ENCODE measurements at regions not wholly inside any gene's neighbourhood (a gene's known extent, or its start where the extent isn't known, plus 50 kb on each side); places are given as distances from the start of the nearest gene placed in this dataset.

- POLR2A ChIA-PET: no interaction called here
- H3K36me3 ChIP-seq (ENCODE audit: control insufficient read depth in 2 of 3, insufficient read depth in 3 of 3, low read length in 3 of 3): no peaks in the 10 kb centered on the region
- CTCF ChIA-PET: no interaction called here
- intact Hi-C loops (cut with micrococcal nuclease): no loop called here
- H3K27me3 Mint-ChIP-seq: peaks cover 0 to 13% (median 5%) of the 10 kb centered on the region in 5 donors
- peaks cover 4 to 52% (median 22%) of the 10 kb centered on the region in 11 donors for H3K9me3 Mint-ChIP-seq
- no peaks in the 10 kb centered on the region for H3K27me3 ChIP-seq (ENCODE audit: control insufficient read depth in 2 of 2, insufficient read depth in 2 of 2, low read length in 2 of 2)
- no peak overlapping the region for H3K27ac ChIP-seq (ENCODE audit: low read depth, low read length)
- H3K4me1 Mint-ChIP-seq: peaks cover 0 to 4% (median 0%) of the 10 kb centered on the region in 7 donors
- H3K9me3 ChIP-seq (ENCODE audit: control insufficient read depth in 2 of 3, low read length in 3 of 3): no peaks in the 10 kb centered on the region
- no peak overlapping the region for H3K4me3 Mint-ChIP-seq
- H3K27ac Mint-ChIP-seq: no peak overlapping the region
- H3K4me1 ChIP-seq (ENCODE audit: control insufficient read depth in 2 of 2, insufficient read depth in 2 of 2, low read length in 2 of 2): no peaks in the 10 kb centered on the region
- no peak for ATAC-seq
- H3K36me3 Mint-ChIP-seq: peaks cover 0 to 10% (median 4%) of the 10 kb centered on the region in 5 donors
- no peak overlapping the region for H3K4me3 ChIP-seq (ENCODE audit: low read length)
- DNase-seq: no peak
These were observed 303.6 kb downstream of the PRDM2 start for GRCh38 chr1:14003552-14003951.

- Mint-ChIP-seq H3K27ac (no peak overlapping the region), H3K4me1 (no peaks in the 10 kb centered on the region), H3K4me3 (no peak overlapping the region), H3K27me3 (peaks cover 0 to 19% (median 6%) of the 10 kb centered on the region in 5 donors), H3K36me3 (peaks cover 0 to 6% (median 0%) of the 10 kb centered on the region in 5 donors), H3K9me3 (peaks cover 0 to 17% (median 4%) of the 10 kb centered on the region in 11 donors)
- Histone ChIP-seq H3K27ac (ENCODE audit: low read depth, low read length) (no peak overlapping the region), H3K27me3 (ENCODE audit: control insufficient read depth in 2 of 2, insufficient read depth in 2 of 2, low read length in 2 of 2) (no peaks in the 10 kb centered on the region), H3K36me3 (ENCODE audit: control insufficient read depth in 2 of 3, insufficient read depth in 3 of 3, low read length in 3 of 3) (no peaks in the 10 kb centered on the region), H3K4me3 (ENCODE audit: low read length) (no peak overlapping the region), H3K9me3 (ENCODE audit: control insufficient read depth in 2 of 3, low read length in 3 of 3) (no peaks in the 10 kb centered on the region), H3K4me1 (ENCODE audit: control insufficient read depth in 2 of 2, insufficient read depth in 2 of 2, low read length in 2 of 2) (no peaks in the 10 kb centered on the region)
- intact Hi-C loops (cut with micrococcal nuclease): no loop called here
- ATAC-seq (no peak), DNase-seq (no peak)
- ChIA-PET POLR2A (no interaction called here), CTCF (no interaction called here)
These were observed 309.6 kb downstream of the PRDM2 start for GRCh38 chr1:14009582-14009981.

- Mint-ChIP-seq H3K27ac (no peak overlapping the region), H3K4me1 (no peaks in the 10 kb centered on the region)
- intact Hi-C loops (cut with micrococcal nuclease): no loop called here
These were observed 310.5 kb downstream of the PRDM2 start for GRCh38 chr1:14010476-14010875.

GRCh38 chr1:14011132-14011531 is 311.1 kb downstream of the PRDM2 start:
- intact Hi-C loops (cut with micrococcal nuclease): no loop called here
- Mint-ChIP-seq H3K4me1 (no peaks in the 10 kb centered on the region), H3K36me3 (peaks cover 0 to 6% (median 0%) of the 10 kb centered on the region in 5 donors), H3K27me3 (peaks cover 0 to 30% (median 9%) of the 10 kb centered on the region in 5 donors), H3K27ac (no peak overlapping the region), H3K4me3 (no peak overlapping the region), H3K9me3 (peaks cover 0 to 17% (median 4%) of the 10 kb centered on the region in 11 donors)
- Histone ChIP-seq H3K4me1 (ENCODE audit: control insufficient read depth in 2 of 2, insufficient read depth in 2 of 2, low read length in 2 of 2) (no peaks in the 10 kb centered on the region), H3K9me3 (ENCODE audit: control insufficient read depth in 2 of 3, low read length in 3 of 3) (no peaks in the 10 kb centered on the region), H3K36me3 (ENCODE audit: control insufficient read depth in 2 of 3, insufficient read depth in 3 of 3, low read length in 3 of 3) (no peaks in the 10 kb centered on the region), H3K27me3 (ENCODE audit: control insufficient read depth in 2 of 2, insufficient read depth in 2 of 2, low read length in 2 of 2) (no peaks in the 10 kb centered on the region), H3K4me3 (ENCODE audit: low read length) (no peak overlapping the region), H3K27ac (ENCODE audit: low read depth, low read length) (no peak overlapping the region)
- ChIA-PET CTCF (no interaction called here), POLR2A (no interaction called here)
- DNase-seq: no peak
- no peak for ATAC-seq

More at GRCh38 chr1:14010476-14010875, 310.5 kb downstream of the PRDM2 start:
- Histone ChIP-seq H3K4me3 (ENCODE audit: low read length) (no peak overlapping the region), H3K36me3 (ENCODE audit: control insufficient read depth in 2 of 3, insufficient read depth in 3 of 3, low read length in 3 of 3) (no peaks in the 10 kb centered on the region), H3K27ac (ENCODE audit: low read depth, low read length) (no peak overlapping the region), H3K4me1 (ENCODE audit: control insufficient read depth in 2 of 2, insufficient read depth in 2 of 2, low read length in 2 of 2) (no peaks in the 10 kb centered on the region), H3K9me3 (ENCODE audit: control insufficient read depth in 2 of 3, low read length in 3 of 3) (no peaks in the 10 kb centered on the region), H3K27me3 (ENCODE audit: control insufficient read depth in 2 of 2, insufficient read depth in 2 of 2, low read length in 2 of 2) (no peaks in the 10 kb centered on the region)
- DNase-seq (no peak), ATAC-seq (no peak)
- Mint-ChIP-seq H3K27me3 (peaks cover 0 to 24% (median 6%) of the 10 kb centered on the region in 5 donors), H3K4me3 (no peak overlapping the region), H3K9me3 (peaks cover 0 to 17% (median 4%) of the 10 kb centered on the region in 11 donors), H3K36me3 (peaks cover 0 to 6% (median 0%) of the 10 kb centered on the region in 5 donors)
- ChIA-PET CTCF (no interaction called here), POLR2A (no interaction called here)

GRCh38 chr1:14011888-14012287 is 311.9 kb downstream of the PRDM2 start:
- H3K27me3 ChIP-seq (ENCODE audit: control insufficient read depth in 2 of 2, insufficient read depth in 2 of 2, low read length in 2 of 2): no peaks in the 10 kb centered on the region
- no peak overlapping the region for H3K4me3 ChIP-seq (ENCODE audit: low read length)
- POLR2A ChIA-PET: no interaction called here
- H3K4me1 ChIP-seq (ENCODE audit: control insufficient read depth in 2 of 2, insufficient read depth in 2 of 2, low read length in 2 of 2): no peaks in the 10 kb centered on the region
- peaks cover 0 to 37% (median 15%) of the 10 kb centered on the region in 5 donors for H3K27me3 Mint-ChIP-seq
- no peak overlapping the region for H3K27ac Mint-ChIP-seq
- intact Hi-C loops (cut with micrococcal nuclease): no loop called here
- ATAC-seq: no peak
- no peaks in the 10 kb centered on the region for H3K9me3 ChIP-seq (ENCODE audit: control insufficient read depth in 2 of 3, low read length in 3 of 3)
- H3K4me3 Mint-ChIP-seq: no peak overlapping the region
- no peaks in the 10 kb centered on the region for H3K36me3 ChIP-seq (ENCODE audit: control insufficient read depth in 2 of 3, insufficient read depth in 3 of 3, low read length in 3 of 3)
- H3K9me3 Mint-ChIP-seq: peaks cover 0 to 13% (median 4%) of the 10 kb centered on the region in 11 donors
- peaks cover 0 to 6% (median 0%) of the 10 kb centered on the region in 5 donors for H3K36me3 Mint-ChIP-seq
- no peak overlapping the region for H3K27ac ChIP-seq (ENCODE audit: low read depth, low read length)
- DNase-seq: no peak
- H3K4me1 Mint-ChIP-seq: no peaks in the 10 kb centered on the region
- CTCF ChIA-PET: no interaction called here

- no peak overlapping the region for H3K27ac Mint-ChIP-seq
- H3K4me3 Mint-ChIP-seq: no peak overlapping the region
- H3K9me3 ChIP-seq (ENCODE audit: control insufficient read depth in 2 of 3, low read length in 3 of 3): no peaks in the 10 kb centered on the region
- H3K36me3 Mint-ChIP-seq: no peaks in the 10 kb centered on the region
- no peaks in the 10 kb centered on the region for H3K4me1 Mint-ChIP-seq
- H3K27me3 ChIP-seq (ENCODE audit: control insufficient read depth in 2 of 2, insufficient read depth in 2 of 2, low read length in 2 of 2): no peaks in the 10 kb centered on the region
- H3K27ac ChIP-seq (ENCODE audit: low read depth, low read length): no peak overlapping the region
- H3K4me1 ChIP-seq (ENCODE audit: control insufficient read depth in 2 of 2, insufficient read depth in 2 of 2, low read length in 2 of 2): no peaks in the 10 kb centered on the region
- intact Hi-C loops (cut with micrococcal nuclease): no loop called here
- CTCF ChIA-PET: no interaction called here
- DNase-seq: no peak
- POLR2A ChIA-PET: no interaction called here
- peaks cover 0 to 6% (median 0%) of the 10 kb centered on the region in 11 donors for H3K9me3 Mint-ChIP-seq
- no peaks in the 10 kb centered on the region for H3K36me3 ChIP-seq (ENCODE audit: control insufficient read depth in 2 of 3, insufficient read depth in 3 of 3, low read length in 3 of 3)
- H3K4me3 ChIP-seq (ENCODE audit: low read length): no peak overlapping the region
- no peak for ATAC-seq
- H3K27me3 Mint-ChIP-seq: peaks cover 0 to 37% (median 32%) of the 10 kb centered on the region in 5 donors
These were observed 314.9 kb downstream of the PRDM2 start for GRCh38 chr1:14014929-14015328.

- Mint-ChIP-seq H3K9me3 (peaks cover 0 to 6% (median 0%) of the 10 kb centered on the region in 11 donors), H3K36me3 (no peaks in the 10 kb centered on the region), H3K27ac (no peak overlapping the region), H3K27me3 (peaks cover 0 to 45% (median 32%) of the 10 kb centered on the region in 5 donors), H3K4me1 (no peaks in the 10 kb centered on the region), H3K4me3 (no peak overlapping the region)
- intact Hi-C loops (cut with micrococcal nuclease): no loop called here
- Histone ChIP-seq H3K27ac (ENCODE audit: low read depth, low read length) (no peak overlapping the region), H3K27me3 (ENCODE audit: control insufficient read depth in 2 of 2, insufficient read depth in 2 of 2, low read length in 2 of 2) (no peaks in the 10 kb centered on the region), H3K9me3 (ENCODE audit: control insufficient read depth in 2 of 3, low read length in 3 of 3) (no peaks in the 10 kb centered on the region), H3K36me3 (ENCODE audit: control insufficient read depth in 2 of 3, insufficient read depth in 3 of 3, low read length in 3 of 3) (no peaks in the 10 kb centered on the region), H3K4me1 (ENCODE audit: control insufficient read depth in 2 of 2, insufficient read depth in 2 of 2, low read length in 2 of 2) (no peaks in the 10 kb centered on the region), H3K4me3 (ENCODE audit: low read length) (no peak overlapping the region)
- ChIA-PET POLR2A (no interaction called here), CTCF (no interaction called here)
- ATAC-seq: no peak
- DNase-seq: no peak
These were observed 315.9 kb downstream of the PRDM2 start for GRCh38 chr1:14015917-14016316.

Measured in naive thymus-derived CD4-positive, alpha-beta T cell (primary cell).